GM18867 (cell line): ENCODE measurements at regions not wholly inside any gene's neighbourhood (a gene's known extent, or its start where the extent isn't known, plus 50 kb on each side); places are given as distances from the start of the nearest gene placed in this dataset.
"Not testable (repeated sequence)": the region's sequence is repeated elsewhere in the genome, so short reads cannot be mapped to it uniquely, and the experiment has no call there.

Experiments
- ATAC-seq: cut with Tn5 transposase; IDR thresholded peaks from one replicate; pipeline ENCODE4 v1.9.1; 2021; ENCODE audit warnings: mild to moderate bottlenecking, moderate library complexity; ENCODE audit not compliant: unreplicated experiment

GRCh38 chr1:224791362-224791941 lies 138.0 kb upstream of the DNAH14 start:
- ATAC-seq: no peak

GRCh38 chr1:224795591-224795990 lies 133.9 kb upstream of the DNAH14 start:
- no peak for ATAC-seq

- no peak for ATAC-seq
These were observed 130.4 kb upstream of the DNAH14 start for GRCh38 chr1:224799083-224799482.

GRCh38 chr1:224800486-224801119 lies 128.9 kb upstream of the DNAH14 start:
- no peak for ATAC-seq

- ATAC-seq: no peak
These were observed 127.5 kb upstream of the DNAH14 start for GRCh38 chr1:224801844-224802490.

GRCh38 chr1:224802617-224803016 lies 126.9 kb upstream of the DNAH14 start:
- no peak for ATAC-seq

GRCh38 chr1:224804220-224804619 lies 125.3 kb upstream of the DNAH14 start:
- peak; percentile 45 for ATAC-seq

GRCh38 chr1:224805889-224806288 lies 123.6 kb upstream of the DNAH14 start:
- no peak for ATAC-seq

- ATAC-seq: no peak
These were observed 120.3 kb upstream of the DNAH14 start for GRCh38 chr1:224809137-224809536.

- ATAC-seq: no peak
These were observed 119.9 kb upstream of the DNAH14 start for GRCh38 chr1:224809613-224810012.

GRCh38 chr1:224811564-224811963 lies 117.9 kb upstream of the DNAH14 start:
- ATAC-seq: no peak

- ATAC-seq: no peak
These were observed 113.8 kb upstream of the DNAH14 start for GRCh38 chr1:224815647-224816046.

- ATAC-seq: no peak
These were observed 113.4 kb upstream of the DNAH14 start for GRCh38 chr1:224816062-224816461.

GRCh38 chr1:224817382-224817781 lies 112.1 kb upstream of the DNAH14 start:
- ATAC-seq: no peak

GRCh38 chr1:224819861-224820260 lies 109.6 kb upstream of the DNAH14 start:
- ATAC-seq: no peak

- ATAC-seq: no peak
These were observed 109.1 kb upstream of the DNAH14 start for GRCh38 chr1:224820341-224820740.

- not testable (repeated sequence) for ATAC-seq
These were observed 107.7 kb upstream of the DNAH14 start for GRCh38 chr1:224821751-224822150.

- no peak for ATAC-seq
These were observed 103.9 kb upstream of the DNAH14 start for GRCh38 chr1:224825525-224826000.

- no peak for ATAC-seq
These were observed 100.8 kb upstream of the DNAH14 start for GRCh38 chr1:224828691-224829090.

- no peak for ATAC-seq
These were observed 98.0 kb upstream of the DNAH14 start for GRCh38 chr1:224831501-224831900.

- not testable (repeated sequence) for ATAC-seq
These were observed 89.7 kb upstream of the DNAH14 start for GRCh38 chr1:224839648-224840300.

- not testable (repeated sequence) for ATAC-seq
These were observed 87.7 kb upstream of the DNAH14 start for GRCh38 chr1:224841803-224842202.
